ENCODE measurements at regions not wholly inside any gene's neighbourhood (a gene's known extent, or its start where the extent isn't known, plus 50 kb on each side); places are given as distances from the start of the nearest gene placed in this dataset.

GRCh38 chr15:52872036-52872818 lies 82.1 kb upstream of the ONECUT1 start:
- TF ChIP-seq CTCF (conservative IDR thresholded peaks at IDR 0.05; ENCODE audit: low read depth, low read length) = no peak
- no peak overlapping the region for H3K4me3 ChIP-seq (ENCODE audit: low read depth, low read length)
- no peak for DNase-seq (ENCODE audit: low read depth)

- no peak overlapping the region for H3K4me3 ChIP-seq (ENCODE audit: low read depth, low read length)
- no peak for DNase-seq (ENCODE audit: low read depth)
- TF ChIP-seq CTCF (conservative IDR thresholded peaks at IDR 0.05; ENCODE audit: low read depth, low read length) = no peak
Observed at GRCh38 chr15:52870015-52870414, 79.9 kb upstream of the ONECUT1 start.

GRCh38 chr15:52866698-52867097 lies 76.6 kb upstream of the ONECUT1 start:
- no peak for TF ChIP-seq CTCF (conservative IDR thresholded peaks at IDR 0.05; ENCODE audit: low read depth, low read length)
- DNase-seq (ENCODE audit: low read depth) = no peak
- H3K4me3 ChIP-seq (ENCODE audit: low read depth, low read length) = no peak overlapping the region

GRCh38 chr15:52862677-52863076 lies 72.5 kb upstream of the ONECUT1 start:
- no peak for DNase-seq (ENCODE audit: low read depth)
- no peak overlapping the region for H3K4me3 ChIP-seq (ENCODE audit: low read depth, low read length)
- no peak for TF ChIP-seq CTCF (conservative IDR thresholded peaks at IDR 0.05; ENCODE audit: low read depth, low read length)

- no peak for DNase-seq (ENCODE audit: low read depth)
- H3K4me3 ChIP-seq (ENCODE audit: low read depth, low read length) = no peak overlapping the region
- no peak for TF ChIP-seq CTCF (conservative IDR thresholded peaks at IDR 0.05; ENCODE audit: low read depth, low read length)
Observed at GRCh38 chr15:52858782-52859176, 68.6 kb upstream of the ONECUT1 start.

- no peak for TF ChIP-seq CTCF (conservative IDR thresholded peaks at IDR 0.05; ENCODE audit: low read depth, low read length)
- no peak for DNase-seq (ENCODE audit: low read depth)
- H3K4me3 ChIP-seq (ENCODE audit: low read depth, low read length) = no peak overlapping the region
Observed at GRCh38 chr15:52857937-52858781, 68.0 kb upstream of the ONECUT1 start.

All from epithelial cell of proximal tubule (primary cell).